Activated CD4-positive, alpha-beta T cell treated with anti-CD3 and anti-CD28 coated beads, Interleukin-2, amount 50 U/mL, for 1 hour (primary cell): ENCODE measurements at regions not wholly inside any gene's neighbourhood (a gene's known extent, or its start where the extent isn't known, plus 50 kb on each side); places are given as distances from the start of the nearest gene placed in this dataset.

ENCODE experiments used
- DNase-seq: peaks from one replicate; pipeline ENCODE4 v3.0.0-alpha.2; 2020

DNA sequence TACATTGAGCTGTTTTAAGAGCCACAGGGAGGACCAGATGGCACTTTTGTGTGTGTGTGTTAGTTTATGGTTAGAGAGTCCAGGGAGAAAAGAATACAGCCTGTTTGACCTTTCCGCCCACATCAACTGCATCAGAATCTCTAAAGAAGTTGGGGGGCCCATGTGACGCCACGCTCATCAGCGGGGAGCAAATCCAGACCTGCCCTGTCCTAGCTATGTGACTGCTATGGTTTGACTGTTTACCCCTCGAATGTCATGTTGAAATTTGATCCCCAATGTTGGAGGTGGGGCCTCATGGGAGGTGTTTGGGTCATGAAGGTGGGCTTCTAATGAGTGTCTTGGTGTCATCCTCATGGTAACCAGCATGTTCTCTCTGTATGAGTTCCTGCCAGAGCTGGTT is 128.0 kb downstream of the ADRA2A start:
- no peak for DNase-seq

DNA sequence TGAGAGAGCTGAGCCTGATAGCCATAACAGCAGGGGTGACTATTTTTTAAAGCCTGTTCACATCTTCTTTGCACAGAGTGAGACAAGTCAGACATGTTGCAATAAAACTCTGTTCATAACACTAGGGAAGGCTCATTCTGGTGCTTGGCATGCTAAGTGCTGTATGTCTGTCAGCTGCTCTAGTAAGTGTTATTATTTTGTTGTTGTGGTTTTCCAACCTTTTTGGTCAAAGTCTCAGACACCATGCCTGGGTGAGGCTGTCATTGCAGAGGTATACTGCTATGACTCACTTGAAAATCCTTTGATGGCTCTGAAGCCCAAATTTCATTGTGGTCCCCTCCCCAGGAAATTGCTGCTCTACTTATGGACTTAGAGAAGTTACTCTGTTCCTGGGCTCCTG is 129.7 kb downstream of the ADRA2A start:
- DNase-seq = no peak

DNA sequence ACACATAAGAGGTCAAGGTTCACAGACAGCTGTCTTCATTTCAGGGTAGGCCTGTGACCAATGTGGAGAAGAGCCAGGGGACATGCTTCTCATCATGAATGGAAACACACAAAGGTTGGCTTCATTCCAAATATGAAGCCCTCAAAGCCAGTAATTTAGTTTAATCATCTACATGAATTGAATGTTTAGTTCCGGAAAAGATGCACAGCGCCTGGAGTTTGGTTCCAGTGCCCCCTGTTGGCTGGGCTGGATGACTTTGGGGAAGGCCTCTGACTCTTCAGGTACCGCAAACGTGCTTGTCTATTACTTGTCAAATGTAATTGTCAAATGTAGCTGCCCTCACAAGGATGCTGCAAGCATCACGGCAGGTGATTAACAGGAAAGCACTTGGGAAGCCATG is 130.7 kb downstream of the ADRA2A start:
- DNase-seq = no peak

DNA sequence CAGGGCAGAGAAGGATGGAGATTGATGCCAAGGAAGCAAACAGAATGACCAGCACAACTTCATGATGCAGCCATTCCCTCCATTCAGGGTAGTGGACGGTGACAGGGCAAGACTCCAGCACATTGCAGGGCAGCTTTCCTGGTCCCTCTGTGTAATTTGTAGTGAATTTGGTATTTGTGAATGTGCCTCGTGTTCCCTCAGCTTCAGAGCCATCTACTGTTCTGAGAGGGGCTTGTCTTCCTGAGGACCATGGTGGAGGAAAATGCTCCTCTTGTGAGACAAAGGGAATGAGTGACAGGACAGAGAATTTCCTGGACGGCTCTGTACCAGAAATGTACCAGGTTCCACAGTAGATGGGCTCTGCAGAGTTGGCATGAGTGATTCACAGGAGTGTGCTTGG is 132.1 kb downstream of the ADRA2A start:
- no peak for DNase-seq

DNA sequence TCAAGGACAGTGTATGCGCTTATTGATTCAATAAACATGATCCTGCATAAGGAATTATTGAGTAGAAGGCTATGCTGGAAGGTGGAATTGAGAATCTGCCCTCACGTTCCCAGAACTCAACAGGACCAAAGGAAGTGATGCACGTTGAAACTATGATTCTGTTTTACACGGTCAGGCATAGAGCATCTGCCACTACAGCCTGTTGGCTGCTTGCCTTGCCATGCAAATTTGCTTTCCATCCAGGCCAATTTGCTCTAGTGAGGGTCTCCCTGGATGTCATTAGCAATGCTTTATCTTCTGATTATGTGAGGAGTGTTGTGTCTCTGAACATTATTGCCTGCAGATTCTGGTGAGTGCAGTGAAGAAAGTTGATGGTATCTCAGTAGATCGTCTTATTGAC is 132.9 kb downstream of the ADRA2A start:
- DNase-seq = no peak

DNA sequence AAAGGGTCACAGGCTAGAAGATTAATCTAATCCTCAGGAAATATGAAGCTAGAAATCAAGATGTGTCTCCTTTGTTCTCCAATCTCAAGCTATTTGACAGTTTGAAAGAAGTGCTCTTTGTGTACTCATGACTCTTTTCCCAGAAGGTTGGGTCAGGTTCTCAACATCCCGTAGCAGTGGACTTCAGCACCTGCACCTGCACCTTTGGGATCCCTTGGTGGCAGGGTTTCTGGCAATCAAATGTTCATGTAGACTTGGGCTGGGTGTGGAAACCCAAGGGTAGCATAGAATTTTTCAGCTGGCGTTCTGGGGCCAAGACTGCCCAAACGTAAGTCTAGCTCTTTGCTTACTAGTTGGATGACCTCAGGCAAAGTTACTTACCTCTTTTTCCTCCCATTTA is 134.4 kb downstream of the ADRA2A start:
- DNase-seq = no peak

DNA sequence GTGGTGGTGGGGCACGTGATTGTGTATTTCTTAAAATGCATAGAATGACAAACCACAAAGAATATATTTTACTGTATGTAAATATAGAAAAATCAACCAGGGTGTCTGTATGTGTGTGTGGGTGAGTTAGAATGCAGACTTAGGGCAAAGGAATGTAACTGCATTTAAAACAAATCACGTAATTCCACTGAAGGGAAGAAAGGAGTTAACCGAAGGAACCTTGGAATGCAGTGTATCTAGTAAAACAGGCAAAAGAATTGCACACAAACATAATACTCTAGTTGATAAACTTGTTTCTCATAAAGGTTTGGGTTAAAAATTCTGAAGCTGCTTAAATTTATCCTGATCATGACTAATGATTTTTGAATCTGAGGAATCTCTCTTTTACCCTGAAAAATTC is 134.9 kb downstream of the ADRA2A start:
- DNase-seq = no peak

DNA sequence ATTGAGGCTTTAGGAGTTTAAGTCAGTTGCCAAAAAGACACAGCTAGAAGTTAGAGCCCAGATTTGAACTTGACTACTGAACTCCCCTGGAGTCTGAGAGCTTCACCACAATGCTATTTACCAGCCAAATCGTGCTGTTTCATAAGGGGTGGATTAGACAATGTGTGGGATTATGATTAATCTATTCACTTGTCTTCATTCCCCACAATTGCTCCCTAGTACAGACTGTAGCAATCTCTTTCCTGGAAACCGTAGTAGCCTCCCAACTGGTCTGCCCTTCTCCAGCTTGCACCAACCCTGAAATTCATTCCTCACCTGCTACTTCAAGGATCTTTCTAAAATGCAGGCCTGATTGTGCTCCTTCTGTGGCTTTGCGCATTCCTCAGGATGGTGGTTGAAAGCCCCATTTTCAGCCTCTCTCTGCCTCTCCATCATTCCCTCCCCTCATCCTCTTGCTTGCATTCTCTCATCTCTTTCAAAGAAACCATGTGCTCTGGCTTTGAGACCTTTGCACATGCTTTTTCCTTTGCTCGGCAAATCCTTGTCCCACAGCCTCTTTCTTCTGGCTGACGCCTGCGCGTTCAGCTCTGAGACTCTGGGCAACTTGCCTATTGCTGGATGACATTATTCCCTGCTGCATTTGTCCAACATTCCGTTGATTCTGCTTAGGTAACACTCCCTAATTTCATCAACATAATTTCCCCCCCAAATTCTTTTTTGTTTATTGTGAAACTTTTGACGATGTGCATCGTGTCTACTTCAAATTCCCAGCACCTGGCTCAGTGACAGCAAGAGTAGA is 145.1 kb downstream of the ADRA2A start:
- no peak for DNase-seq

DNA sequence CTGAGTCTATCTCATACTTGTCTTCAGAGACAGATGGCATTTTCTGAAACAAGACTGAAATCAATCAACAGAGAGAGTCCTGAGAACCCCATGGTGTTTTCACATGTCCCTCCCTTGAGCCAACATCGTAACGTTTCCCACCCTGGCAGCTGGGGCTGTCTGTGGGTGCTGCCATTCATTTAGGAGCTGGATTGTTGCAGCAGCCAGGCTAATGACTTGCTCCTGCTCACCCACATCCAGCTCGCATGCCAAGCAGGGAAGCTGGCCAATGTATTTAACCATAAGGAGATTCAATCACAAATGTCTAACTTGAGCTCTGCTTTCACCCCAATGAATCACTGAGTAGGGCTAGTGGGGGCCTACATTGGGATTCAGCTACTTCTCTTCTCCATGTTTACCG is 146.1 kb downstream of the ADRA2A start:
- DNase-seq = no peak

DNA sequence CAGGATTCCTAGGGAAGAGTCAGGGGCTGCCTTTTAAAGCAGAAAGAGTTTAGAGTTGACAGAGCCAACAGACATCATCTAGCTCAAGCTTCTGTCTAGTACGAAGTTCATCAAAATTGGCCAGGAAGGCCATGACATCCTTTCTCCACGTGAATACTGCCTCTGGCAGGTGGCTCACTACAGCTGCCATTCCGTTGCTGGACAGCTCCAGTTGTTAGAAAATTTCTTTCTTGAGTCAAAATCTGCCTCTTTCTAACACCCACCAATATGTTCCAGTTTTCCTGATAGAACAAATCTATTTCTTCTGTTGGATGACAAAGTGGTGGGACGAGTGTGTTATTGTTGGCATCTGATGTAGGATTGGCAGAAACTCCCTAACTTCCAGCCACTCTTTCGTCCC is 154.9 kb downstream of the ADRA2A start:
- no peak for DNase-seq

DNA sequence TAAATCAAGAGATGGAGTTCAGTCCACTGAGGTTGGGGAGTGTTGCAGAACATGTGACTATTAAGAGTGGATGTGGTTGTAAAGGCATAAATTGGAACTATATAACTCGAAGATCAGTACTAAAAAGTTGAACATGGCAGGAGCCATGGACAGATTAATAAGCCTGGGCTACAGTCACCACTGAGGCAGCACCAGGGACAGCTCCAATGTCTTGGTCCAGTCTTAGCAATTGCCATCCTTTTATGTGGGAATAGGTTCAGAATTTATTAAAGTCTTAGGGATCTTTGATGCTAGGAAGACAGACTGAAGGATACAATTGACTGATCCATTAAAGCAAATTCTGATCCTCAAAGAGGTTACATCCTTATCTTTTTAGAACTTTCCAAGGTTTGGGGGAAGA is 156.6 kb downstream of the ADRA2A start:
- DNase-seq = no peak

DNA sequence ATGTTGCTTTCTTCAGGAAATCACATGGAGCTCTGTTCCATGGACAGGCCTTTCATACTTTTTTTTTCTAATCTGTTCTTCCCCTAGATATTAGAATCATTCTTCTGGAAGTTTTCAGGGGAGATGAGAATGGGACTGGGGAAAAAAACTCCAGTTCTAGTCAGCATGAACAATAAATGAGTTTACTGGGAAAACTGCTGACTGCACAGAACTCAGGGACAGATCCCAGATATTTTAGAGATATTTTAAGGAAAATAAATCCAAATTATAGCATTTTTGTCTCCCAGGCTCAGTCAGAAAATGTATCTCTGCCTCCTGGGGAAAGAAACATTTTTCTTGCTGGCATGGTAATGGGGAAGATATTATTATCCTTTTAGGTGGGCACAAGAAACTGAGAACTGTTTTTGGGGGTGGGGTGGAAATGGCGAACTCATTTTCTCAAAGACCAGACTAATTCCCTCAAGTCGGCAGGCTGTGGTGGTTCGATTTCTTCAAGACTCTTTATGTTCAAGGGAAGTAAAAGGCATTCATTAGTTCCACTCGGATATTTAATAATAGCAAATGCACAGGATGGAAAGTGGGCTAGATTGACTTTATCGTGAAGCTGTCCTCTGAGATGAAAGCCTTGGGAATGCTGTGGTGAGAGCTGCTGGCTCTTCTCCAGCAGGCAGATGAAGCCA is 157.5 kb downstream of the ADRA2A start:
- DNase-seq = no peak

DNA sequence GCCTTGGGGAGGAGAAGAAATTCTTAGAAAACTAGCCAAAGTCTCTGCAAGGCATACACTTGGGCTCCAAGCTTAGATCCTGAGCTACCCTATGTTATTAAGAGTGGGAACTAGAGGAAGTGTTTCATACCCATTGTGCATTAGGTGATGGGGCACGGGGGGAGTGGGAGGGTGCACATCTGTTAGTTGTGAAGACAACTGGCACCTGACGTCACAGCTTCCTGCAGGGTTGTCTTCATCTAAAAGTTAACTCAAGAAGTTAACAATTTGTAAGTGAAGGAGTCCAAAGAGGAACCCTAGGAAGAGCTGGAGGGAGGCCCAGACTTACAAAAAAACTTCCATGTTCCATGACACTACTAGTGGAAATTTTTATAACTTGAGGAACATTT is 158.1 kb downstream of the ADRA2A start:
- no peak for DNase-seq

DNA sequence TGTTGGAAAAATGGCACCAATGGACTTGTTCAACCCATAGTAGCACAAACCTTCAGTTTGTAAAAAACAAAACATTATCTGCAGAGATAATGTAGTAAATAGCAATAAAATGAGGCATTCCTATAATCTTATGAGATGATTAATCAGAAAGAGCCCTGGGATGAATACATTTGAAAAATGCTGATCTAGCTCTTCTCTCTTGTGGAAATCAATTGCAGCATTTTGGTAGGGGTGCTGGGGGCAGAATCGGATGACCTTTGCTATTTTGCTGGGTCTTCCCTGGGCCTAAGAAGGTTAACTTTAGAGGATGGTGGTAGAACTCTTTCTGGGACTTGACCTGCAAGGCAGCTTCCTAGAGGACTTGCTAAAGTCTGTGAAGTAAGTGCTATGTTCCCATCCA is 163.5 kb downstream of the ADRA2A start:
- DNase-seq = no peak

DNA sequence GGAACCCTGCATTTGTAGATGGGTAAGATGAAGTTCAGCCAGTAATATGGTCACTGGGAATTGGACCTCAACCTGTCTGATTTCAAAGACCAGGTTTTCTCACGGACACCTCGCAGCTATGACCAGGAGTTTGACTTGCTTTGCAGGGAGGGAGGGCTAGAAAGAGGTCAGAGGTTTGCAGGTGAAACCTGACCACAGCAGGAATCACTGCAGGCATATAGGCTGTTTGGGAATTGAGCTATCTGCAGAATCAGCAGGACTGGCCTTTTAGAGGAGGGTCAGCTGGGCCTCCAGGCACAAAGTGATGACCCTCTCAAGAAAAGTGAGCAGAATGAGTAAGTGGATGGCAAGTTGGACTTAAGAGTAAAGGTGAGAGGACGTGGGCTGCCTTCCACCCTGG is 166.3 kb downstream of the ADRA2A start:
- DNase-seq = no peak

DNA sequence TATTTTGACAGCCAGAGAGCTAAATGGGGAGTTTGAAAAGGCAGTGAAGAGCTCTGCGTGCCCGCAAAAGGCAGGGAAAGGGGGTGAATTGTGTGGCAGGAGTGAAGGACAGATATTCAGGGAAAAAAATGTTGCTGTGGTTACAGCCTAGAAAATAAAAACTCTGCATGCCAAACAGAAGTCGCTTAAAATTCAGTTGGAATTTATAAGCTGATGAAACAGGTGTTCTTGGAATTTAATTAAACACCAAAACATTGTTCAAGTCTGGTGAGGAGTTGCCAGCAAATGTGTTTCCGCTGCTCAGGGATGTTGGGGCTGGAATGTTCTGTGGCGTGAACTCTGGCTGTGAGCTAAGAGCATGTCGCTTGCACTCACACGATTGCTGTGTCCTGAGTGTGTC is 169.3 kb downstream of the ADRA2A start:
- DNase-seq = no peak

DNA sequence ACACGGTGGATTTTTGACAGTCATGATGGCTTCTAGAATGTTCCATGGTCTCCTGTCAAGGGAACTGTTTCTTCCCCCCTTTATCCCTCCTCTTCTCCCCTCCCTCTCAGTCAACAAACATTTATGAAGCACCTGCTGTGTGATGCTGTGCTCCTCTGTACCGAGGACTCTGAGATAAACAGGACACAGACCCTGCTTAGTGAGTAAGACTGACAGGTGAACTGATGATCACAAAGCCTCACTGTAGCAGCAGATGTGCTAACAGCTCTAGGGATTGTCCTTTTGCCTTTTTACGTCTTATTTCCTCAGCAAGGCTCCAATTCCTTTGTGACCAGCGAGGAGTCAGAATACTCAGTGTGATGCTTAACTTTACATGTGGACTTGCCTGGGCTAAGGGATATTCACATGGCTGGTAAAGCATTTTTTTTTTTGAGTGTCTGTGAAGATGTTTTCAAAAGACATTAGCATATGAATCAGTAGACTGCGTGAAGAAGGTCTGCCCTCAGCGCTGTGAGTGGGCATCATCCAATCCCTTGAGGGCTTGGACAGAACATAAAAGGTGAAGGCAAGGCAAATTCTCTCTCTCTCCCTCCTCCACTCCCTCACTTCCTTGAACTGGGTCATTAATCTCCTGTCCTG is 170.1 kb downstream of the ADRA2A start:
- DNase-seq = no peak

DNA sequence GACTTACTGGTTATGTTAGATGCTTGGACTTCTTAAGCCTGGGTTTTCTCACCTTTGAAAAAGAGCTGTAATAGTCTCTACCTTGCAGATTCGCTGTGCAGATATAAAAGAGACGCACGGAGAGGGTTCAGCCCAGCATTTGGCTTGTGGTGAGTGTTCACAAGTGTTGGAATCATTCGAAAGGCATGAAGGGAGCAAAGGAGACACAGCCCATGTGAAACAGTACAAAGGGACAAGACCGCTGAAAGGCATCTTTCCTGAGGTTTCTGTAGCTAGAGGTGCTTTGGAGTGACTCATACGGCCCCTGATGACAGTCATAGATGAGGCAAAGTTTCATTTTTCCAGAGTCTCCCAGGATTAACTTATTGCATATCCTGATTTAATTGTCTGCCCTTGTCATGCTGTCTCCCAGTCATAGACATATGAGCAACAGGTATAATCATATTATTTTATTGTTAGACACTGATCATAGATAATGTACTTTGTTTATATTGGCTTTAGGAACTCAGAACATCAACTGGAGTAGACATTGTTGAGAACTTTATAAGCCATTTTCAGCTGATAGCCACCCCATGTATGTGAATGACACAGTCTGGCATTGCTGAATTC is 171.1 kb downstream of the ADRA2A start:
- DNase-seq = no peak

DNA sequence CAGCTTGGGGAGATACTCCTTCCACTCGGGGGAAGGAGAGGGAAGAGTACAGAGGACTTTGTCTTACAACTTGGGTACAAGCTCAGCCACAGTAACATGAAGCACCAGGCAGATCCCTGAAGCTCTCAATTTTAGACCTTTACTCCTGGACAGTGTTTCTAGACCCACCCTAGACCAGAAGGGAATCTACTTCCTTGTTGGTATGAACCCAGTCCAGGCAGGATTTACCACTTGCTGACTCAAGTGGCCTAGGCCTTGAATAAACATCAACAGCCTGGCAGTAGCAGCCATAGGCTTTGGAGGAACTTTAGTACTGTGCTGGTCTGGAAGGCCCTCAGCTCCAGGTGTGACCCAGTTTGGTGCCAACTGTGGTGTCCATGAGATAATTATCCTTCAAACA is 173.1 kb downstream of the ADRA2A start:
- DNase-seq = no peak

DNA sequence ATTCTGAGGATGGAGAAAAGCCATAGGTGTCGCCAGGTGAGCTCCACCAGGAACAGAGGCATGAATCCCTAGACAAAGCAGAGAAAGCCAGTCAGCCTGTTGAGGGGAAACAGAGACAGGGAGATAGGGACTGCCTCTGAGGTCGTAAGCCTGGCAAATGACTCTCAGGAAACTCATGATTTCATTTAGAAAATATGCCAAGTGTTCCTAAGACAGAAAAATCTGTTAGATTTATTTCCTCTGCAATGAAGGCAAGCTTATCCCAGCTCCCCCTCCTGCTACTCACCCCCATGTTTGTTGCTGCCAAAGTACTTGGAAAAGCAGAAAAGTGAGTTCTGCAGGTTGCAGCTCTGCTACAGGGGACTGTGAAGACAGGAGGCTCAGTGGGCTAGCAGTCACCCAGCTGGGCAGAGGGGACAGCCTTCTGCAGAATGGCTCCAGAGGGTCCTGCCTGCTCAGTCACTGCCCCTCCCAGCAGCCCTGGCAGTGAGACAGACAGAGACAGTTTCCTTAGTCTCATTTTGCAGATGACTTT is 184.3 kb downstream of the ADRA2A start:
- no peak for DNase-seq

DNA sequence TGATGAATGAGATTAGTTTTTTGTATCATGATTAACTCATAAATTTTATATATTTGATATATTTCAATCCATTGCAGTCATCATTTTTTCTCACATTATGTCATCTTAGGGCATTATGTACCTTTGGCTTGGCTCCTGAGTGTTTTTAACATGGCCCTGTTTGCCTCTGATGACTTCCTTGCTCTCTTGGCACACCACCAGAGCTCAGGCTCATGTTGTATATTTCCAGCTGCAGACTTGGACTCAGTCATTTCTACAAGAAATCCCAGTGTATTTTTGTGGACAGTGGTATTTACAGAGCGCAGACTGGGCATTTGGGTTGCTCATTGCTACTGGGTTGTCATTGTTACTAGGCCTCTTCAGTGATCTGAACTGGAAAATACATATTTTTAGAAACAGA is 188.5 kb downstream of the ADRA2A start:
- no peak for DNase-seq

DNA sequence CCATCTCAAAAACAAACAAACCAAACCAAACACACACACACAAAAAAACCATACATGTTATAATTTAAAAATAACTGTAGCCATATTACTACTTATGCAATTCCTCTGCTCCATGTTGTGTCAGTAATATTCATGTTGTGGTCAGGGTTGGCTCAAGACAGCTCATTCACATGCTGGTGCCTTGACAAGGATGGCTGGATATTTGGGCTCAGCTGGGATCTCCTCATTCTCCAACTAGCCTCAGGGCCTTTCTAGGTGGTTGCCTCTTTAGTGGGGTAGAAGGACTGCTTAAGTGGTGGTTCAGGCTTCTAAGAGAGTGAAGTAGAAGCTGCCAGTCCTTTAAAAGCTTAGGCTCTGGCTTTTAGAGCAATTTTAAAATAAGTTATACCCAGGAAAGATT is 189.3 kb downstream of the ADRA2A start:
- DNase-seq = no peak

DNA sequence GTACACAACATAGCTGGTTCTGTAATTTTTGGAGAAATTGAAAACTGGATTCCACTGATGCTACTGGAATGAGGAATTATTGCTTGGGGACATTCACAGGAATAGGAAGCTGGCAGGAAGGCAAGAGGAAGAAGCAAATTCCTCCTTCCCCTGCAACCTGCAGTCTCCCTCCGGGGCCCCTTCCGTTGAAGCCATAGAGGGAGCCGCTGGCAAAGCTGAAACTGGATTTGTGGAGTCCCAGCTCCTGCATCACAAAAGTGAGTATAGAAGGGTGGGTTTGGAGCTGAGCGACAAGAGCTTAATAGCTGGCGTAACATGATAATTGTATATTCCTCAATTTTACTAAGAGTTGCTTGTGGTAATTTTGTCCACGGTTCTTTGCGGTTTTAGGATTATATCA is 190.8 kb downstream of the ADRA2A start:
- no peak for DNase-seq

DNA sequence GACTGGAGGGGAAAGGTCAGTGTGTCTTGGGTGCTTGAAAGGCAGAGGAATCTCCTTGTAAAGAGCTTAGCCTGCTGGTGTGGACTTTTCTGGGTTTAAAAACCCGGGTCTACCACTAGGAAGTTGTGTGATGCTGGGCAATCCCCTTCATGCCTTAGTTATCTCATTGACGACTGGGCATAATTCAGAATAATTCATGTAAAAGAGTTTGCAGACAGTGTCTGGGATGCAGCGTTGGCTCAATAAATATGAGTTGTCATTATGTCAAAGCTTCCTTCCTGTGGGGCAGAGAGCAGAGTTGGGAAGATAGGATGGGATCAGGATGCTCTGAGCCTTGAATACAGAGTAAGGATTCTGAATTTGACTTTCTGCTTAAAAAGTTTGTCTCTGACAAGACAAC is 196.4 kb downstream of the ADRA2A start:
- no peak for DNase-seq
